ENCODE measurements at regions not wholly inside any gene's neighbourhood (a gene's known extent, or its start where the extent isn't known, plus 50 kb on each side); places are given as distances from the start of the nearest gene placed in this dataset.

- Histone ChIP-seq H3K9ac (ENCODE audit: low read length) (no peak overlapping the region), H3K4me2 (ENCODE audit: low read length) (no peak overlapping the region), H3K27me3 (ENCODE audit: insufficient read depth, low read length) (0 out of 2 replicates have a peak, but pooled peaks cover 13% of the 10 kb centered on the region), H3K36me3 (ENCODE audit: control insufficient read depth in 1 of 2, insufficient read depth in 2 of 2, low read length in 2 of 2) (no peaks in the 10 kb centered on the region), H2AFZ (ENCODE audit: low read depth, low read length, poor library complexity, severe bottlenecking) (no peak overlapping the region), H3K4me1 (ENCODE audit: control insufficient read depth in 1 of 2, insufficient read depth in 2 of 2, low read length in 2 of 2) (no peaks in the 10 kb centered on the region), H4K20me1 (ENCODE audit: insufficient read depth) (no peaks in the 10 kb centered on the region), H3K9me3 (ENCODE audit: control insufficient read depth in 1 of 2, insufficient read depth in 1 of 2, low read depth in 1 of 2, low read length in 2 of 2) (no peaks in the 10 kb centered on the region), H3K4me3 (replicated peaks in 1 of 2; ENCODE audit: low read depth in 1 of 2, low read length in 2 of 2) (no peak overlapping the region), H3K27ac (ENCODE audit: low read depth, low read length) (no peak overlapping the region), H3K79me2 (ENCODE audit: insufficient read depth, low read length) (no peaks in the 10 kb centered on the region), H3K9me2 (ENCODE audit: insufficient read depth) (no peaks in the 10 kb centered on the region)
- TF ChIP-seq POLR2AphosphoS5 (IDR thresholded peaks at IDR 0.05; ENCODE audit: low read depth, low read length) (no peak), SP1 (IDR thresholded peaks at IDR 0.05; ENCODE audit: low read depth) (no peak), MAX (IDR thresholded peaks at IDR 0.05) (no peak), ZNF274 (IDR thresholded peaks at IDR 0.05; ENCODE audit: low read depth, low read length) (no peak), JUND (IDR thresholded peaks at IDR 0.05) (no peak), CTCF (IDR thresholded peaks at IDR 0.05 in 2 of 3, conservative IDR thresholded peaks at IDR 0.05 in 1 of 3; ENCODE audit: borderline replicate concordance in 1 of 3, insufficient read depth in 1 of 3, low read depth in 2 of 3, low read length in 2 of 3) (no peak), CBX3 (IDR thresholded peaks at IDR 0.05; ENCODE audit: low read depth) (no peak), YY1 (IDR thresholded peaks at IDR 0.05; ENCODE audit: extremely low read depth, insufficient replicate concordance, low read depth, low read length) (no peak), SIN3A (IDR thresholded peaks at IDR 0.05; ENCODE audit: low read depth) (no peak), TCF7L2 (IDR thresholded peaks at IDR 0.05; ENCODE audit: borderline replicate concordance, extremely low read depth, insufficient read depth, insufficient read length) (no peak), RAD21 (IDR thresholded peaks at IDR 0.05; ENCODE audit: low read depth) (no peak), FOSL1 (IDR thresholded peaks at IDR 0.05; ENCODE audit: low read depth) (no peak)
- intact Hi-C loops (cut with micrococcal nuclease) = no loop called here
- RAD21 ChIA-PET (ENCODE audit: low non-redundant PET in 1 of 2, low total read pairs in 2 of 2, uncharacterized antibody in 2 of 2, unreplicated experiment in 2 of 2) = no interaction called here
- CTCF ChIA-PET = no interaction called here
- ATAC-seq = no peak
- POLR2A ChIA-PET = no interaction called here
- BruUV-seq (replicated peaks) = no TSS peak
- DNase-seq (ENCODE audit: low read depth, low spot score) = no peak
These were observed 278.3 kb downstream of the SEC23A start for GRCh38 chr14:38824706-38825105.

Data from HCT116 (cell line).